NCI-H748 (cell line): ENCODE measurements at regions not wholly inside any gene's neighbourhood (a gene's known extent, or its start where the extent isn't known, plus 50 kb on each side); places are given as distances from the start of the nearest gene placed in this dataset.

Experiments
- DNase-seq: peaks from one replicate; lab custom pipeline; 2025; ENCODE audit not compliant: unreplicated experiment; lab: John Stamatoyannopoulos, UW

DNA sequence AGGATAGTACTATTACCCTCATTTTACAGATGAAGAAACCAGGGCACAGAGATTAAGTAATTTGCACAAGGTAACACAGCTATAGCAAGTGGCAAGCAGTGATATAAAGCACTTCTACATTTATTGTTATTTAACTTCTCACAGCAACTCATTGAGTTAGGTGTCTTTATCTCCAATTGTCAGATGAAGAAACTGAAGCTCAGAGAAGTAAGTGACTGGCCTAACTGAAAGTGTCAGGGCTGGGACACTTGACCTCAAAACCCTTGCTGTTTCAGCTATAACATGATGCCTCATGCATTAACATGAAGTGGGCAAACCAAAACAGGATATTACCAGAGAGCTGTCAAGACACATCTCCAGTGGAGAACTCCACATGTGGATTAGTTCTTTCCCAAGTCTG lies 65.8 kb upstream of the LEKR1 start:
- no peak for DNase-seq

DNA sequence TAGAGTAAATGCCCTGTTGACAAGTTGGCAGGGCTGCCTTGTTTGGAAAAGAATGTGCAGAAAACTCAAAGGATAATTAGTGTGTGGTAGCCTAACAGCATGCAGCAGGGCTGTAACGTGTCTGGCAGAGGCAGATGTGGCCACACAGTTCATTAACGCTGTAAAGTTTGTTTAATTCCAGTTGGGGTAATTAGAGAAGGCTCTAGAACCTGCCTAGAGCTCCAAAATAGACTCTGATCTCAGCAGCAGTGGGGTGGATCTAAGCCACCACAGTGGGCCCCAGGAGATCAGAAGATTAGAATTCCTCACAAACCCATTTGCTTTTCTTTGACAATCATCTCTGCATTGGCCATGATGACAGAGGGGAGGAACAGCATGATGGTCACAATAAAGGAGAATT lies 65.1 kb upstream of the LEKR1 start:
- peak; percentile 15 for DNase-seq

DNA sequence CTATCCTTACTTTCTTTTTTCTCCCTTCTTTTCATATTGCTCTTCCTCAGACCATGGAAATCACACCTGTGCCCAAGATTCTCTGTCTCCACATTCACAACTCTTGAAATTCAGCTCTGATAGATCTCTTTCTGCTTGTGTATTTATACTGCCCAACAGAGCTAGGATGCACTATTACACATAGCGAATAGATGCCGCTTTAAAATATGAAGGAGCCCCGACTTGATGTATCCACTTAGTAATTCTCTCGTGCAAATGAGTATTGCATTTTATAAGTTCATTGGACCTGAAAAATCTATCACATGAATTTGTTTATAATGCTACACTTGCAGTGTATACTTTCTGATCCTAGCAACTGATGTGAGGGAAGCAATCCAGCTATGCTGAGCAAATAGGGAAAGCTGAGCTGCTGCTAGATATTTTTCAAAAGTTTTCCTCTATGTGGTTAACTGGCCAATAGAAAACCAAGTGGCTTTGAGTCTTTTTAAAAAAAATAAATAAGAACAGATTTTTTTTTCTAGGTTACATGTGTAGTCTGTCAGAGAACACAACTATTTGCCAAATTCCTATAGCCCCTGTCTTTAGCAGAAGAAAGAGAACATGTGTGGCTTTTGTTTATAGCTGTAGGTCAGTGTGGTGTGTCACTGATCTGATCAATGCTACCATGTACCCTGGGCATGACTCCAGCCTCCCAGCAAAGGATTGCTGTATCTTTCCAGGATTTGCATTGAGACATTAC lies 64.3 kb upstream of the LEKR1 start:
- DNase-seq = no peak

DNA sequence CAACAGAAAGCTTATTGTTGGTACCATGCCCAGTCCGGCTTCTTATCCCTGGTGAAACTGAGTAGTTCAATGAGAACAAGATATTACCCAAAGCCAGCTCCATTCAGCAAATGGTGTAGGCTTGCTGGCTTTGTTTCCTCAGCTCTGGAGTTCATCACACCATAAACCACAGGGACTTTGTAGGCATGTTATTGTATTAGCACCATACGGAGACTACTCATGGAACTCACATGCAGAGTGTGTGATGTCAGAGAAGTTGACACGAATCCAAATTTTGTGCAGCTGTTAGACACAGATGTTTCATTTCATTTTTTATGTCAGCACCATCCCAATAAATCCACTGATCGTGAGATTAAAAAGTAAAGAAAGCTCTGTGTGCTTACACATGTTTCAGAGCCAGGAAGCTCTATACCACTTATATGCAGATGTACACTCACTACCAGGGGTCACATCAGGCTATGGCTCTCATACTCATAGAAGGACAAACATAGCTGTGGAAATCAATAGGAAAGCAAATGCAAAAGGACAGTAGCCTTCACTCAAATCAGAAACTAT lies 63.4 kb upstream of the LEKR1 start:
- DNase-seq = no peak

DNA sequence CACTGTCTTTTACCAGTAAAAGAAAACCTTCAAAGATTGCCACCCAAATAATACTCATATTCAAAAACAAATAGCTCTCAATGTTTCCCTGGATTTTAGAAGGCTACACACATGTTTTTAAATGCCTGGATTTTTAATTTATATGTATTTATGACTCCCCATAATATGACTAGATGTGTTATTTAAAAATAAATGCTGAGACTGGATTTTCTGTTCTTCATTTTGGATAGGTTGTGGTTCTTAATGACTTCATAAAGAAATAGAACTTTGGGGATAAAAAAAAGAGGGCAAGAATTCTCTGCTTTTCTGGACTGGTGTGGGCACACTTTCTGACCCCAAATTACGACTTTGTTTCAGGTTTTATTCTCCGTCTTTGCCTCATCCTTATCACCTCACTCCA lies 62.8 kb upstream of the LEKR1 start:
- no peak for DNase-seq

DNA sequence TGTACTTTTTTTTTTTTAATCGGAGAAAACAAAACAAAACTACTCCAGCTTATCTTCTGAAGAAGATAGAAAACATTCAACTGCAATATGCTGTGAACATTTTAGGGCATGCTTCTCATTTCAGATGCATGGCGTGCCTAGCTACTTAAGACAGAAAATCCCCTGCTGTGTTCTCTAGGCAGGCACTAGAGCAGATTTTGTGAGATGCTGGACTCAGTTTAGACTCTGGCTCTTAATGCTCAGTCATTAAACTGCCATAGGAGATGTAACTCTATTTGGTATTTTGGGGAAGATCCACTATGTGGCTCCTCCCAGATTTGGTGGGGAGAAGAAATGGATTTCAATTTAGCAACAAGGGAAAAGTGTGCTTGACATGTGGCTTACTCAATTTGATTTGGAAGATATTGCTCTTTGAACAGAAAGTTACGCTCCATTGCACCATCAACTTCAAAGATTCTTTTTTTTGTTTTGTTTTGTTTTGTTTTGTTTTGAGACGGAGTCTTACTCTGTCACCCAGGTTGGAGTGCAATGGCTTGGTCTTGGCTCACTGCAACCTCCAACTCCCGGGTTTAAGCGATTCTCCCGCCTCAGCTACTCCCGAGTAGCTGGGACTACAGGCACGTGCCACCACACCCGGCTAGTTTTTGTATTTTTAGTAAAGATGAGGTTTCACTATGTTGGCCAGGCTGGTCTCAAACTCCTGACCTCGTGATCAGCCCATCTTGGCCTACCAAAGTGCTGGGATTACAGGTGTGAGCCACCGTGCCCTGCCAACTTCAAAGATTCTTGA lies 62.0 kb upstream of the LEKR1 start:
- DNase-seq = no peak

DNA sequence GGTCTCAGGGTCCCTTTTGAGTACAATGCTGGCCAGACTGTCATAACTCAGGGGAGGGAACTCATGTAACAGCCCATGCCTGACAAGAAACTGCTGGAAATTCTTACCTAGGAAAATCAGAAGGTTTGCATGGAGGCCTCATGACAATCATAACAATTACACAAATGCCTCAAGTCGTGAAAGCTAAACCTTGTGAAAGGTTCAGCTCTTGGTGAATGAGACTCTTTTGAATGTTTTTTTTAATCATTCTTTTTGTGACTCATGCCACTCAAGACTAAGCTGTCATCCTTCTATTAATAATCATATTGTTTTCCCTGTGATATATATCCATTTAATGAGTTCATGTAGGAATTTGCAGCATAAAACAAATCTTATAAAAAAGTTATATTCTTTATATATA lies 61.4 kb upstream of the LEKR1 start:
- DNase-seq = no peak

DNA sequence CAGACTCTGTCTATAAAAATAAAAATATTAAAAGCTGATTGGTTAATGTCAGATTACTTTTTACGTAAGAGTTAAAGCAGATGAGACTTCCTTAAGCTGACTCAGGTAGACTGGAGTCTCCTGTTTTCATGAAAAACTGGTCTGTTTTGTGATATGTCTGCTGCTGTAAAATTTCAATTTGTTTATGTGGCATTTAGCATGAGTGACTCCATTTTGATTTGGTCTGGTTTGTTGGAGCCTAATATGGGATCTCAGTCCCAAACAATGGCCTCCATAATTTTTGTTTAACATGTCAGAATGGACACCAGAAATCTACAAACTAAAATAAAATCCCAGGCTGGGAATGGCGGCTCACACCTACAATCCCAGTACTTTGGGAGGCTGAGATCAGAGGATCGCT lies 57.8 kb upstream of the LEKR1 start:
- DNase-seq = no peak

DNA sequence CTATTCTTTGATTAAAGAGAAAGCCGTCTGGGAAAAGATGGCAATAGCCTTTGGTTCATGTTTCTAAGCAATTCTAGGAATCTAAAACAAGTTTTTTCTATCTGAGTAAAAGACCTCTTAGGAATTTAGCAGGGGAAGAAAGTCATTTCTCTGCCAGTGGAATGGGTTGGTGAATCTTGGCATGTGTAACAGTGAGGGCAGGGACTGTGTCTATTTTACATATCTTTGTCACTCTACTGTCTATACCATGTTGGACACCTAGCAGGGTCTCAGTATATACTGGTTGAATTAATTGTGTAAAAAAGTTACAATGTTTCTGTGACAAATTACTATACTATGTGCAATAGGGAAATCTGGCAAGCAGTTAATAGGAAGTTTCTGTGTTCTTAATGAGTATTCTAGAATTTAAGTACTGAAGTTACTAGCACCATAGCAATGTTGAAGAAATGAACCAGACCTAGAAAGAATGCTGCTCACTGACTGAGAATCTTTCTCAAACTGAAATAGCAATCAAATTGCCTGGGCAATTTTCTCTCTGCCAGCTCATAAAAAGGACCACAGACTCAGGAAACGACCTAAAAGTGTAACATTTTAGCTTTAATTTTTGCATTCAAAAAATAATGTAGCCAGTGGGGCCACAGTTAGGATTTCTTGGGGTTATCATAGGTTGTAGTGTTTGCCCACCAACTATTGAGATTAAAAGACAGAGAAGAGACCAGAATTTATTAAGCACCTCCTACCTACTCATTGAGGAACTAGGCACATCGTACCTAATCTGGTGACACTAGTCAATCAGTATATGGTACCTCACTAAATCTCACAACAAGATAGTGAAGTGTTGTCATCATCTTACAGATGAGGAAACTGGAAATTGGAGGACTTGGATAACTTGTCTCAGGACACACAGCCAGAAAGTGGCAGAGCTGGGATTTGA lies 56.2 kb upstream of the LEKR1 start:
- no peak for DNase-seq

DNA sequence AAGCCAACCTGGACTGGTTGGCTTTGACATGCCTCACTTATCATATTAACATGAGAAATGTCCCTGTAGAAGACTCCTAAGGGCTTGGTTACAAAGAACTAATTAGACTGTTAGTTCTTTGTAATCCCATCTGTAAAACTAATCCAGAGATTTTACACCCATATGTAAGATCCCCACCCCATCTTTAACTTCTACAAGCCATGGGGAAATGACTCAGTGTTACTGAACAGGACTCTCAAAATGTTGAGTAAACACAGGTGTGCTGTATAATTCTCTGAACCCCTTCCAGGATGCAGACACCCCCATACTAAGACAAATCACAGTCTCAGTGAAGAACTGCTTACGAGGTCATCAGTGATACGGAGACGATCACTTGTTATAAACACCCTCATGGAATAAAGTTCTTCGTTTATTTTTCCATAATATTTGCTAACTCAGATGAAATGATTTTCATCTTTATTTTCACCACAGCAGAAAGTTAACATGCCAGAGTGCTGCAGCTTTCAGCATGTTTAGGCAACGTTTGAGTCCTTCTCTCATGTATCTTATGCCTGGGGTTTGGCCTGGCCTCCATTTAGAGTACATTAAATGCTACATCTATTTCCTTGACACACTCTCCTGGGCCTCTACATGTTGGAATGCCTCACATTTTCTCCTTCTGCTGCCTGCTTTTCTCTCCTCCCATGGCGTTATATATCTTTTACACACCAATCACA lies 55.3 kb upstream of the LEKR1 start:
- DNase-seq = no peak

DNA sequence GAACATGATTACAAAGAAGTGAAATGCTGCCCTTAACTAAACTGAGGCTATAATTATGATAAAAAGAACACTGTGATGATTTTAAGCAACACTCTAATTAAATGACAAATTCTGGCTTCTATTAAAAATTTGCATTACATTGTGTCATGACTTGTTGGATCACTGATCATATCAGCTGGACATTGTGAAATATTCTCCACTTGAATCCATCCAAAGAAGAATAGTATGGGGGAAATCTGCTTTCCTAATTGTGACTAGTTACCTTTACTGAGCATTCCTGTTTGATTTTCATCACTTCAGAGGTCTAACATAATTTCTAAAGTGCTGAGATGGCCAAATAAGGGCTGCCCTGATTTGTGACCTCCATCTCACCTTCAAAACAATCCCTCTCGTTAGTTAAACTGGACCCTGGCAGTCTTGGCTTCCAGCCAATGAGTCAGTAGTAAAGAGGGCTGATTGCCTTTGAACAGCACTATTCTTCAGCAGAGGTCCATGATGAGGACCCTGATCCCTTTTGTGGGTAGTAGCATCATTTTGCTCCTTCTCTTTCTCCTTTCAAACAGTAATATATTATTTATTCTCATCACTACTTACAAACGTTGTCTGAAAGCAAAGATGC lies 53.5 kb upstream of the LEKR1 start:
- peak; percentile 40 for DNase-seq

DNA sequence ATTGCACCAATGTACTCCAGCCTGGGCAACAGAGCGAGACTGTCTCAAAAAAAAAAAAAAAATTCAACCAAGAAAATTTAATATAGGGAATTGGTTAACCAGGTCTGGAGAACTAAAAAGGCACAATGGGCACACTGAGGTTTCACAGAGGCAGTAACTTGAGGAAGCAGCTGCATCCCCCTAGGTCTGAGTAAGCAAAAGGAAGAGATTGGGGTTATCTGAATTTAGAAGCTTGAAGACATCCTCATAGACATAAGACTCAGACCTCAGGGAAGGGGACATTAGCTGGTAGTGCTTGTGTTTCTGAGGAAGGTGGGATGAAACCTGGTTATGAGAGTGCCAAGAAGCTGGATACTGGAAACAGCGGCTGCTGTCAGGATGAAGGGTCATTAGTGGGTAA lies 50.1 kb upstream of the LEKR1 start:
- no peak for DNase-seq
